MM.1S (cell line): ENCODE measurements at regions not wholly inside any gene's neighbourhood (a gene's known extent, or its start where the extent isn't known, plus 50 kb on each side); places are given as distances from the start of the nearest gene placed in this dataset.
"Not testable (repeated sequence)": the region's sequence is repeated elsewhere in the genome, so short reads cannot be mapped to it uniquely, and the experiment has no call there.

Experiments used
- DNase-seq: peaks from one replicate; pipeline ENCODE4 v3.0.0-alpha.2; 2015
- H2AFZ ChIP-seq: fragments of 300-600 bp; sonication (generic); 2 replicates; pipeline ENCODE4 v1.6.0; 2016; ENCODE audit warnings: antibody characterized with exemption, low read length
- H3F3A ChIP-seq: fragments of 300-600 bp; sonication (generic); 2 replicates; pipeline ENCODE4 v1.6.1; 2016; ENCODE audit warnings: mild to moderate bottlenecking, antibody characterized with exemption, low read length, moderate library complexity, mixed read lengths; ENCODE audit not compliant: insufficient read depth
- H3K27ac ChIP-seq: fragments of 300-600 bp; sonication (generic); 2 replicates; pipeline ENCODE4 v1.5.1; 2016; ENCODE audit warnings: mild to moderate bottlenecking, low read length
- H3K27me3 ChIP-seq: fragments of 300-600 bp; sonication (generic); replicated peaks from 2 replicates; pipeline ENCODE4 v1.6.0; 2016; ENCODE audit warnings: low read length; ENCODE audit not compliant: insufficient read depth
- H3K36me3 ChIP-seq: fragments of 300-600 bp; sonication (generic); replicated peaks from 2 replicates; pipeline ENCODE4 v1.6.1; 2016; ENCODE audit warnings: mild to moderate bottlenecking, low read length, mixed read lengths; ENCODE audit not compliant: insufficient read depth
- H3K4me1 ChIP-seq: fragments of 300-600 bp; sonication (generic); 2 replicates; pipeline ENCODE4 v1.6.1; 2016; ENCODE audit warnings: low read length, mixed read lengths
- H3K4me2 ChIP-seq: fragments of 300-600 bp; sonication (generic); 2 replicates; pipeline ENCODE4 v1.6.0; 2016; ENCODE audit warnings: low read depth, low read length
- H3K4me3 ChIP-seq: fragments of 300-600 bp; sonication (generic); 2 replicates; pipeline ENCODE4 v1.5.1; 2016; ENCODE audit warnings: low read length, mixed read lengths
- H3K79me2 ChIP-seq: fragments of 300-600 bp; sonication (generic); 2 replicates; pipeline ENCODE4 v1.6.1; 2016; ENCODE audit warnings: mixed run types, low read length, mixed read lengths
- H3K9ac ChIP-seq: fragments of 300-600 bp; sonication (generic); 2 replicates; pipeline ENCODE4 v1.6.1; 2016; ENCODE audit warnings: low read length, mixed read lengths
- H3K9me2 ChIP-seq: fragments of 300-600 bp; sonication (generic); replicated peaks from 2 replicates; pipeline ENCODE4 v1.6.1; 2016; ENCODE audit warnings: mild to moderate bottlenecking, low read length, mixed read lengths; ENCODE audit not compliant: insufficient read depth
- H3K9me3 ChIP-seq: fragments of 300-600 bp; sonication (generic); replicated peaks from 2 replicates; pipeline ENCODE4 v1.6.1; 2016; ENCODE audit warnings: mild to moderate bottlenecking, low read length, mixed read lengths; ENCODE audit not compliant: insufficient read depth
- H4K20me1 ChIP-seq: fragments of 300-600 bp; sonication (generic); 2 replicates; pipeline ENCODE4 v1.6.1; 2016; ENCODE audit warnings: mild to moderate bottlenecking, low read length, moderate library complexity, mixed read lengths; ENCODE audit not compliant: insufficient read depth

DNA sequence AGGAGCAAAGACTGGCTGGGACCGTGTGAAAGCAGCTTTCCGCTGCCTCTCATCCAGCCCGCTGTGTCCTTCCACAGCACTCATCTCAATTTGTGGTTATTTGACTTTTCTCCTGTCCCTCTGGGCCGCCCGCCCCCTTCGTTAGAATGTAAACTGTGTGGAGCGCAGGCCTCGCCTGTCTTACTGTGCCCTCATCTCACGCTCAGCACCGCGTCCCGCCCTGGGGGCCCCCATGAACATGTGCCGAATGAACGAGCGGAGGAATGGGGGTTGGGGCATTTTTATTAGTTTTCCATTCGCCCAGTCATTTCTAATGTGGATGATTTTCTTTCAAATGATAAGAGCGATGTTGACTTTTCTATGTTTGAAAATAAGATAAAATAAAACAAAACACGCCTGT, 159.1 kb upstream of the ZNF469 start:
- not testable (repeated sequence) for H3K4me1 ChIP-seq, H3K9ac ChIP-seq, H3K36me3 ChIP-seq, H2AFZ ChIP-seq, H3K79me2 ChIP-seq, H3K4me2 ChIP-seq, H3K9me3 ChIP-seq, H3K4me3 ChIP-seq, DNase-seq, H3F3A ChIP-seq, H4K20me1 ChIP-seq, H3K9me2 ChIP-seq, H3K27ac ChIP-seq, H3K27me3 ChIP-seq

GRCh38 chr16:88224131-88224898, 158.4 kb upstream of the ZNF469 start:
- DNase-seq, H3K27me3 ChIP-seq, H3K79me2 ChIP-seq, H3K4me2 ChIP-seq, H2AFZ ChIP-seq, H3K36me3 ChIP-seq, H3K9ac ChIP-seq, H3K4me3 ChIP-seq, H3K4me1 ChIP-seq, H3K9me3 ChIP-seq, H4K20me1 ChIP-seq, H3F3A ChIP-seq, H3K9me2 ChIP-seq, H3K27ac ChIP-seq: not testable (repeated sequence)

- H4K20me1 ChIP-seq, H3K9me2 ChIP-seq, H3K4me3 ChIP-seq, H3K27ac ChIP-seq, H3K4me1 ChIP-seq, DNase-seq, H3K27me3 ChIP-seq, H3K9me3 ChIP-seq, H3K36me3 ChIP-seq, H3K79me2 ChIP-seq, H3F3A ChIP-seq, H2AFZ ChIP-seq, H3K9ac ChIP-seq, H3K4me2 ChIP-seq: not testable (repeated sequence)
Observed at GRCh38 chr16:88225640-88226230, 157.0 kb upstream of the ZNF469 start.

- not testable (repeated sequence) for H3K79me2 ChIP-seq, H3K4me2 ChIP-seq, H3K27ac ChIP-seq, H3K4me3 ChIP-seq, H3K27me3 ChIP-seq, H3K9ac ChIP-seq, H4K20me1 ChIP-seq, H3K9me3 ChIP-seq, H3K9me2 ChIP-seq, DNase-seq, H2AFZ ChIP-seq, H3K36me3 ChIP-seq, H3F3A ChIP-seq, H3K4me1 ChIP-seq
Observed at GRCh38 chr16:88226302-88226701, 156.5 kb upstream of the ZNF469 start.

- H3K4me1 ChIP-seq, result not testable (repeated sequence)
Observed at GRCh38 chr16:88227026-88227721, 155.6 kb upstream of the ZNF469 start.

DNA sequence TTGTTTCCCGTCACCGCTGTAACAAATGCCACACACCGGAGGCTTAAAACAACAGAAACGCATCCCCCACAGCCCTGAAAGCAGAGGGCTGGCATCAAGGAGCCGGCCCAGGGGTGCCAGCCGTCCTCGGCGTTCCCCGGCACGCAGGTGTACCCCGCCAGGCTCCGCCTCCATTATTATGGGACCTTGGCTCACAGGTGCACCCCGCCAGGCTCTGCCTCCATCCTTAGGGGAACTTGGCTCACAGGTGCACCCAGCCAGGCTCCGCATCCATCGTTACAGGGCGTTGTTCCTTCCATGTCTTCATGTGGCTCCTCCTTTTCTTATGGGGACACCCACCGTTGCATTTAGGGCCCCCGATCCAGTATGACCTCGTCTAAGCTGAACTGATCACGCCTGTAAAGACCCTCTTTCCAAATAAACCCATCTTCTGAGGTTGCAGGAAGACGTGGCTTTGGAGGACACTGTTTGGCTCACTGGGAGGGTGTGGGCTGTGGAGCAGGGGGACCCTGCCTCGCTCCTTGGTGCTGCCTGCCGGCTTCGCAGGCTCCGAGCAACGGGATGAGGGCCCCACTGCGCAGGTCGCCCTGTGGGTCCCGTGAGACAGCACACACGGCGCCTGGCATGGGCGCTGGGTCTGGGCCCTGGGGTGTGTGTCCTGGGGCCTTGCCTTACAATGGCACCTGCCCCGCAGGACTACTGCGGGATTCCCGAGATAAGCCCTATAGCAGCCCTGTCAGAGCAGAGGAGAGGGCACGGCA, 154.9 kb upstream of the ZNF469 start:
- H3K4me1 ChIP-seq, DNase-seq, H3K36me3 ChIP-seq, H3K79me2 ChIP-seq, H2AFZ ChIP-seq, H3K4me2 ChIP-seq, H3K27ac ChIP-seq, H3K9me2 ChIP-seq, H3F3A ChIP-seq, H3K9me3 ChIP-seq, H3K4me3 ChIP-seq, H4K20me1 ChIP-seq, H3K9ac ChIP-seq, H3K27me3 ChIP-seq: not testable (repeated sequence)

More at GRCh38 chr16:88227026-88227721, 155.6 kb upstream of the ZNF469 start:
- H3K27ac ChIP-seq, H3K9ac ChIP-seq, H3K27me3 ChIP-seq, H4K20me1 ChIP-seq, H3K9me2 ChIP-seq, DNase-seq, H3F3A ChIP-seq, H3K9me3 ChIP-seq, H3K79me2 ChIP-seq, H3K4me3 ChIP-seq, H3K36me3 ChIP-seq, H2AFZ ChIP-seq, H3K4me2 ChIP-seq: not testable (repeated sequence)

DNA sequence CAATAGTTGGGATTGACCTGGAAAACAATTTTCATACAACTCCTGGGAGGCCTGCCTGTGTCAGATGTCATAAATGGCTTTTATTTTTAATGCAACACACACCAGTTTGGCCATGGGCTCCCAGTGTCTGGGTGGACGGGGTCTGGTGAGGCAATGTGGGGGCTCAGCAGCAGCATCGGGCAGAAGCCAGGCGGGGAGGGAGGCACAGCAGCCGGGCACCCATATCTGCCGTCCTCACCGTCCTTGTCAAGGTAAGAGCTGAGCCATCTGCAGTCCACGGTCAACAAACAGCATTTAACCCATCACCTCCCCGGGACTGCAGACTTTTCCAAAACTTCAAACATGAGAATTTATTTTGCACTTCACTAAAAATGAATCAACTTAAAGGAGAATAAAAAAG, 154.0 kb upstream of the ZNF469 start:
- not testable (repeated sequence) for DNase-seq, H4K20me1 ChIP-seq, H3K79me2 ChIP-seq, H3K27ac ChIP-seq, H3K36me3 ChIP-seq, H3K9ac ChIP-seq, H3K4me1 ChIP-seq, H3K27me3 ChIP-seq, H2AFZ ChIP-seq, H3F3A ChIP-seq, H3K4me2 ChIP-seq, H3K9me2 ChIP-seq, H3K9me3 ChIP-seq, H3K4me3 ChIP-seq
